SH-SY5Y (cell line): ENCODE measurements at regions not wholly inside any gene's neighbourhood (a gene's known extent, or its start where the extent isn't known, plus 50 kb on each side); places are given as distances from the start of the nearest gene placed in this dataset.

Experiments used
- GATA2 ChIP-seq: IDR thresholded peaks from 2 replicates; pipeline ENCODE4 v1.6.1; 2011; ENCODE audit warnings: mild to moderate bottlenecking, low read depth, low read length
- GATA3 ChIP-seq: IDR thresholded peaks from 2 replicates; pipeline ENCODE4 v1.6.1; 2011; ENCODE audit warnings: low read depth, mild to moderate bottlenecking, low read length, moderate library complexity

DNA sequence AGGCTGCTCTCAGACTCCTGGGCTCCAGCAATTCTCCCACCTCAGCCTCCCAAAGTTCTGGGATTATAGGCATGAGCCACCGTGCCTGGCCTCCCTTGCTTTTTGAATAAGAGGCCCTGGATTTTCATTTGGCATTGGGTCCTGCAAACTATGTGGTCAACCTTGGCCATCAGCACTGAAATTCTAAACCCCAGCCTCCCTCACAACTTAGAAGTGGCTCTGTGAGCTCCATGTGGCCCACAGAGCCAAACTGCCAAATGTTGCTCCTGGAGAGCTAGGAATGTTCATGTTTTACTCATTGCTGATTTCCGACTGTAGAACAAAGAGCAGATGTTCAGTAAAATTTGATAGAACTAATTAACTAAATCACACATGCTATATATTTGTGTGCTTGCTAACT is 210.6 kb upstream of the AGAP1 start:
- no peak for TF ChIP-seq GATA3
- TF ChIP-seq GATA2, result no peak
